Activated T-cell treated with anti-CD3 and anti-CD28 coated beads, Interleukin-2, amount 50 U/mL, for 4 hours (primary cell): ENCODE measurements at regions not wholly inside any gene's neighbourhood (a gene's known extent, or its start where the extent isn't known, plus 50 kb on each side); places are given as distances from the start of the nearest gene placed in this dataset.

Source experiments
- ATAC-seq, 2 donors: fragments of 200-7000 bp; cut with Tn5 transposase; one replicate each; pipeline ENCODE4 v1.10.0; 2021
- DNase-seq: peaks from one replicate; pipeline ENCODE4 v3.0.0-alpha.2; 2020
- H3K27me3 Mint-ChIP-seq: one replicate; pipeline ENCODE4 v1.8.0; 2021; ENCODE audit warnings: low read depth, mixed read lengths
- H3K36me3 Mint-ChIP-seq: one replicate; pipeline ENCODE4 v1.8.0; 2022; ENCODE audit warnings: mixed read lengths; ENCODE audit not compliant: insufficient read depth
- H3K4me1 Mint-ChIP-seq: one replicate; pipeline ENCODE4 v1.8.0; 2021; ENCODE audit warnings: low read depth, mixed read lengths
- H3K4me3 Mint-ChIP-seq: one replicate; pipeline ENCODE4 v1.8.0; 2021; ENCODE audit warnings: mild to moderate bottlenecking, moderate library complexity, mixed read lengths
- H3K9me3 Mint-ChIP-seq: one replicate; pipeline ENCODE4 v1.8.0; 2021; ENCODE audit warnings: mixed read lengths

DNA sequence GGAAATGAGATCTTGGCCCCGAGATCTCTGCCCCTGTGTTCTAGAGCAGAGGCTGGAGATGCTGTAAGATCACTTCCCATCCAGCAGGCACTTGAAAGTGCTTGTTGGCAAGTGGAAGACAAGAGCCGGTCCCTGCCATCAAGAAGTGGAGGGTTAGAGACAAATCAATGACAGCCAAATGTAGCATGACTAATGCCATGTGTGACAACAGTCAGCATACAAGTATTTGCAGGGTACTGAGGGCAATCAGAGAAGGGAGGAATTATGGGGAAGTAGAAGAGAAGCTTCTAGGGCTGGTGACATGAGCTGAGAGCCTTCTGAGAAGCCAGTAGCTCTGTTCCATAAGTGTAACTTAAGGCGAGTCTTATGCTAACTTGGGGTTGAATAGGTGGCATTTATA lies 58.6 kb downstream of the TMEM17 start:
- DNase-seq (no peak), ATAC-seq (no peak)
- H3K36me3 Mint-ChIP-seq, result no peaks in the 10 kb centered on the region
- H3K4me1 Mint-ChIP-seq, result no peaks in the 10 kb centered on the region
- no peaks in the 10 kb centered on the region for H3K27me3 Mint-ChIP-seq
- no peak overlapping the region for H3K4me3 Mint-ChIP-seq
- no peaks in the 10 kb centered on the region for H3K9me3 Mint-ChIP-seq

- H3K9me3 Mint-ChIP-seq, result no peaks in the 10 kb centered on the region
- no peaks in the 10 kb centered on the region for H3K4me1 Mint-ChIP-seq
- ATAC-seq, result no peak
- DNase-seq, result no peak
- H3K4me3 Mint-ChIP-seq, result no peak overlapping the region
- H3K36me3 Mint-ChIP-seq, result no peaks in the 10 kb centered on the region
- no peaks in the 10 kb centered on the region for H3K27me3 Mint-ChIP-seq
These were observed 59.5 kb downstream of the TMEM17 start for GRCh38 chr2:62446491-62446890.

- Mint-ChIP-seq H3K4me1 (no peaks in the 10 kb centered on the region), H3K36me3 (no peaks in the 10 kb centered on the region), H3K9me3 (no peaks in the 10 kb centered on the region), H3K27me3 (no peaks in the 10 kb centered on the region), H3K4me3 (no peak overlapping the region)
- DNase-seq, result no peak
- ATAC-seq, result no peak
These were observed 62.1 kb downstream of the TMEM17 start for GRCh38 chr2:62443886-62444285.

- ATAC-seq (no peak), DNase-seq (no peak)
- H3K4me1 Mint-ChIP-seq, result no peaks in the 10 kb centered on the region
- no peaks in the 10 kb centered on the region for H3K9me3 Mint-ChIP-seq
- no peaks in the 10 kb centered on the region for H3K27me3 Mint-ChIP-seq
- no peaks in the 10 kb centered on the region for H3K36me3 Mint-ChIP-seq
- H3K4me3 Mint-ChIP-seq, result no peak overlapping the region
These were observed 62.5 kb downstream of the TMEM17 start for GRCh38 chr2:62443471-62443870.

- Mint-ChIP-seq H3K27me3 (no peaks in the 10 kb centered on the region), H3K36me3 (no peaks in the 10 kb centered on the region), H3K4me3 (no peak overlapping the region), H3K4me1 (no peaks in the 10 kb centered on the region), H3K9me3 (no peaks in the 10 kb centered on the region)
- no peak for ATAC-seq
- DNase-seq, result no peak
These were observed 64.2 kb downstream of the TMEM17 start for GRCh38 chr2:62441824-62442223.

DNA sequence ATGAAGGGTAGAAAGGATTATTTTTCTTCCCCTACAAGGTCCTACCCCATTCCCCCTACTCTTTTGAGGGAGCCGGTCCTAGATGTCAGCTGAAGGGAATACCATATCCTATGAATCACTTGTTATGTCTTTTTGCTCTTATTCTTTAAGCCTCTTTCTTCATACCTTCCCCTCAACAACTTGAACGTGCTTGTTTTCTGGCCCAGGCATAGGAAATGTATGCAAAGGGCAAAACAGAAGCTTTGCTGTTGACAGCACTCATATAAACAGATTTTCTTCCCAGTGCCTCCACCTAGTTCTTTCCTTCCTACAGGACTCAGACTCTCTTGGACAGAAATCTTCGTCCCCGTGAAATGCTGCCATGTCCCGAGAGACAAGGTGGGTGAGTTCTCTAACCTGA lies 64.6 kb downstream of the TMEM17 start:
- H3K4me1 Mint-ChIP-seq, result no peaks in the 10 kb centered on the region
- H3K4me3 Mint-ChIP-seq, result no peak overlapping the region
- ATAC-seq (no peak), DNase-seq (no peak)
- H3K9me3 Mint-ChIP-seq, result no peaks in the 10 kb centered on the region
- no peaks in the 10 kb centered on the region for H3K36me3 Mint-ChIP-seq
- H3K27me3 Mint-ChIP-seq, result no peaks in the 10 kb centered on the region

GRCh38 chr2:62440281-62440946 lies 65.6 kb downstream of the TMEM17 start:
- Mint-ChIP-seq H3K36me3 (no peaks in the 10 kb centered on the region), H3K4me1 (no peaks in the 10 kb centered on the region), H3K9me3 (no peaks in the 10 kb centered on the region), H3K4me3 (no peak overlapping the region), H3K27me3 (no peaks in the 10 kb centered on the region)
- DNase-seq, result no peak
- no peak for ATAC-seq

DNA sequence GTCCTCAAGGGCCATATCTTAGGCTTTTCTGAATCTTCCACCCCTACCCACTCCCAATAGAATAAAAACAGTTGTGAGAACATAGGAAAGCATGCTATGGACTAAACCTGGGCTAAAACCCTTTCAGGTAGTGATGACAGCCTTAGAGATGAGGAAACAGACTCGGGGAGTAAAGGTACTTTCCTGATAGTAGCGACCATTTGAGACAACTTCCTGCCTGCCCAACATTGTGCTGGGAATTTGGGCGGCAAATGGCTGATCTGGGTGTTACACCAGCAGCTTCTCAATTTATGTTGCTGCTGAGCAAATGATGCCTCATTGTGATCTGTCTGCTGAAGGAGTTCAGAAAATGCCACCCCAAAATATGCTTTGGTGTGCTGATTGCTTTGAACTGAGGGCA lies 66.6 kb downstream of the TMEM17 start:
- no peaks in the 10 kb centered on the region for H3K36me3 Mint-ChIP-seq
- H3K4me3 Mint-ChIP-seq, result no peak overlapping the region
- ATAC-seq (no peak), DNase-seq (no peak)
- H3K27me3 Mint-ChIP-seq, result no peaks in the 10 kb centered on the region
- no peaks in the 10 kb centered on the region for H3K9me3 Mint-ChIP-seq
- no peaks in the 10 kb centered on the region for H3K4me1 Mint-ChIP-seq

- no peak overlapping the region for H3K4me3 Mint-ChIP-seq
- no peaks in the 10 kb centered on the region for H3K27me3 Mint-ChIP-seq
- H3K36me3 Mint-ChIP-seq, result no peaks in the 10 kb centered on the region
- no peaks in the 10 kb centered on the region for H3K9me3 Mint-ChIP-seq
- H3K4me1 Mint-ChIP-seq, result no peaks in the 10 kb centered on the region
- DNase-seq, result no peak
- ATAC-seq, result no peak
These were observed 68.2 kb downstream of the TMEM17 start for GRCh38 chr2:62437785-62438184.

- H3K4me1 Mint-ChIP-seq, result no peaks in the 10 kb centered on the region
These were observed 70.3 kb downstream of the TMEM17 start for GRCh38 chr2:62435720-62436119.

DNA sequence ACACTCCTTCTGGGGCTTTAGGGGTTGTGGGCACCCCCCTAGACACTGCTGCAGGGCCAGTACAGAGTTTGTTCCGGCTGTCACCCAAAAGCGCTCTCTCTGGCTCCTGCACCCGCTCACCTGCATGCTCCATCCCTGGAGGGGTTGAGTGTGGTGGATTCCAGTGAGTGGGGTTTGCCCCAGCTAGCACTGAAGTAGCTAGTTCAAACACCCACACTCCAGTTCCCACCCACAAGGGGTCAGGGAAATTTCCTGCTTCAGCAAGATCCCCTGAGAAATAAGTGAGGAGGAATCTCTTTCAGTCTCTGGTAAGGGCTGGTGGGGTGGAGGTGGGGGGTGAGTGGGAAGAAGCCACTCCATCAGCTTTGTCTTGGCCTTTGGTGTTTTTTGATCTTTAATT lies 73.6 kb downstream of the TMEM17 start:
- H3K27me3 Mint-ChIP-seq, result no peaks in the 10 kb centered on the region
- no peaks in the 10 kb centered on the region for H3K36me3 Mint-ChIP-seq
- ATAC-seq, result no peak

More at GRCh38 chr2:62435720-62436119, 70.3 kb downstream of the TMEM17 start:
- Mint-ChIP-seq H3K9me3 (no peaks in the 10 kb centered on the region), H3K27me3 (no peaks in the 10 kb centered on the region), H3K36me3 (no peaks in the 10 kb centered on the region), H3K4me3 (no peak overlapping the region)
- DNase-seq (no peak), ATAC-seq (no peak)

GRCh38 chr2:62431512-62431911 lies 74.5 kb downstream of the TMEM17 start:
- ATAC-seq (no peak), DNase-seq (no peak)
- Mint-ChIP-seq H3K4me1 (no peaks in the 10 kb centered on the region), H3K4me3 (no peak overlapping the region), H3K9me3 (peaks cover 4% of the 10 kb centered on the region), H3K27me3 (no peaks in the 10 kb centered on the region), H3K36me3 (no peaks in the 10 kb centered on the region)

More for the DNA sequence above, 73.6 kb downstream of the TMEM17 start:
- DNase-seq, result no peak
- Mint-ChIP-seq H3K4me3 (no peak overlapping the region), H3K4me1 (no peaks in the 10 kb centered on the region), H3K9me3 (peaks cover 4% of the 10 kb centered on the region)

DNA sequence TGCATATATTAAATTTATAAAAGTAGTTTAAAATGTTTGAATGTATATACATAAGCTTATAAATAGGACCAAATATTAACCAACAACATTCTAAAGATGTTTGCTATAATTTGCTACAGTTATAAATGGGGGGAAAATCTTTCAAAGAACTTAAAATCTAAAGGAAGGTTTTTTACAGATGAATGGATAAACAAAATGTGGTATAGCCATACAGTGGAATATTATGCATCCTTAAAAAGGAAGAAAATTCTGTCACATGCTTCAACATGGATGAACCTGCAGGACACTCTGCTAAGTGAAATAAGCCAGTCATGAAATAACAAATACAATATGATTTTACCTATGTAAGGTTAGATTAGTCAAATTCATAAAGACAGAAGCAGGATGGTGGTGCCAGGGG lies 75.8 kb downstream of the TMEM17 start:
- Mint-ChIP-seq H3K9me3 (peaks cover 4% of the 10 kb centered on the region), H3K4me3 (no peak overlapping the region), H3K4me1 (no peaks in the 10 kb centered on the region), H3K36me3 (no peaks in the 10 kb centered on the region), H3K27me3 (no peaks in the 10 kb centered on the region)
- ATAC-seq (no peak), DNase-seq (no peak)

DNA sequence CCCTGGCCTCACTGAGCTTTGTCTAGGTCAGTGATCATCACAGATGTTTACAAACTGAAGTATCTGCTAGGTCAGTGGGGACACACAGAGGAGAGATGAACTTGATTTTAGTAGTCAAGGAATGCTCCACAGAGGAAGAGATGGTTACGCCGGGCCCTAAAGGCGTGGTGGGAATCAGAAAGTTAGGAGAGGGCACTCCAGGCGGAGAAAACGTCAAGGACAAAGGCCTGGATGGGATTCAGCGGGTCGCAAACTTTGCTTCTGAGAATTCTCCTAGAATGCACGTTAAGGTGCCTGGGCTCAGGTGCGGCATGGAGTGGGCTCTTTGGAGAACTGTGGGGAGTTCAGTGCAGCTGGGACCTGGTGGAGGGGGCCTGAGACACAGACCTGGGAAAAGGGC lies 78.8 kb downstream of the TMEM17 start:
- H3K4me3 Mint-ChIP-seq, result no peak overlapping the region
- H3K27me3 Mint-ChIP-seq, result no peaks in the 10 kb centered on the region
- peaks cover 4% of the 10 kb centered on the region for H3K9me3 Mint-ChIP-seq
- DNase-seq, result no peak
- no peak for ATAC-seq
- no peaks in the 10 kb centered on the region for H3K4me1 Mint-ChIP-seq
- no peaks in the 10 kb centered on the region for H3K36me3 Mint-ChIP-seq

GRCh38 chr2:62426154-62426912 lies 79.7 kb downstream of the TMEM17 start:
- DNase-seq, result no peak
- no peaks in the 10 kb centered on the region for H3K36me3 Mint-ChIP-seq
- no peaks in the 10 kb centered on the region for H3K27me3 Mint-ChIP-seq
- H3K9me3 Mint-ChIP-seq, result peaks cover 4% of the 10 kb centered on the region
- no peak for ATAC-seq
- no peak overlapping the region for H3K4me3 Mint-ChIP-seq
- H3K4me1 Mint-ChIP-seq, result no peaks in the 10 kb centered on the region
